PC-9 (cell line): ENCODE measurements at regions not wholly inside any gene's neighbourhood (a gene's known extent, or its start where the extent isn't known, plus 50 kb on each side); places are given as distances from the start of the nearest gene placed in this dataset.

Experiments used
- BruUV-seq: library from RNA; stranded (reverse); fragments of 400-500 nt; replicated peaks from 2 replicates; lab custom pipeline; 2021; lab: Mats Ljungman, UMichigan
- CTCF ChIA-PET: fragments of 300-600 bp; sonication (Branson Sonifier 250); formaldehyde crosslinking; loops from one replicate; lab custom pipeline; 2022; ENCODE audit warnings: antibody characterized with exemption; lab: Charles Lee
- POLR2A ChIA-PET: fragments of 300-600 bp; sonication (Branson Sonifier 250); formaldehyde crosslinking; loops from one replicate; lab custom pipeline; 2022; ENCODE audit warnings: antibody characterized with exemption; ENCODE audit not compliant: unreplicated experiment; lab: Charles Lee
- DNase-seq, 2 experiments: peaks; one replicate each; pipeline versions ENCODE4 v3.0.0 to v3.0.0-alpha.2; 2015 to 2022; ENCODE audit warnings: mixed read lengths in 1 of 2
- H2AFZ ChIP-seq: fragments of 200-600 bp; sonication (generic); 2 replicates; pipeline ENCODE4 v1.8.1; 2017; ENCODE audit warnings: antibody characterized with exemption
- H3F3A ChIP-seq: fragments of 200-600 bp; sonication (generic); 2 replicates; pipeline ENCODE4 v1.8.1; 2017; ENCODE audit warnings: antibody characterized with exemption, mild to moderate bottlenecking, low read depth; ENCODE audit not compliant: insufficient read depth
- H3K27ac ChIP-seq: fragments of 200-600 bp; sonication (generic); 2 replicates; pipeline ENCODE4 v1.6.1; 2016; ENCODE audit warnings: mixed run types
- H3K27me3 ChIP-seq: fragments of 200-600 bp; sonication (generic); 2 replicates; pipeline ENCODE4 v1.6.1; 2016; ENCODE audit warnings: low read depth, mixed run types; ENCODE audit not compliant: insufficient read depth
- H3K36me3 ChIP-seq: fragments of 200-600 bp; sonication (generic); 2 replicates; pipeline ENCODE4 v1.6.1; 2016; ENCODE audit warnings: low read depth, mixed run types
- H3K4me1 ChIP-seq: fragments of 200-600 bp; sonication (generic); replicated peaks from 2 replicates; pipeline ENCODE4 v1.6.1; 2016; ENCODE audit warnings: mixed run types; ENCODE audit not compliant: insufficient read depth
- H3K4me2 ChIP-seq: fragments of 200-600 bp; sonication (generic); 2 replicates; pipeline ENCODE4 v1.6.1; 2017; ENCODE audit warnings: mixed run types
- H3K4me3 ChIP-seq: fragments of 200-600 bp; sonication (generic); 2 replicates; pipeline ENCODE4 v1.6.1; 2016; ENCODE audit warnings: mixed run types
- H3K79me2 ChIP-seq: fragments of 200-600 bp; sonication (generic); 2 replicates; pipeline ENCODE4 v1.6.1; 2017; ENCODE audit warnings: low read depth, mixed run types
- H3K9me2 ChIP-seq: fragments of 200-600 bp; sonication (generic); 2 replicates; pipeline ENCODE4 v1.8.1; 2017; ENCODE audit warnings: mild to moderate bottlenecking; ENCODE audit not compliant: insufficient read depth
- H3K9me3 ChIP-seq: fragments of 200-600 bp; sonication (generic); 2 replicates; pipeline ENCODE4 v1.8.1; 2016; ENCODE audit warnings: low read depth; ENCODE audit not compliant: insufficient read depth
- H4K20me1 ChIP-seq: fragments of 200-600 bp; sonication (generic); 2 replicates; pipeline ENCODE4 v1.8.1; 2017; ENCODE audit not compliant: insufficient read depth
- CTCF ChIP-seq: fragments of 200-600 bp; sonication (generic); conservative IDR thresholded peaks from 2 replicates; pipeline ENCODE4 v1.6.1; 2017; ENCODE audit warnings: mixed run types, antibody characterized with exemption, mild to moderate bottlenecking, moderate library complexity
- EZH2 ChIP-seq: fragments of 200-600 bp; sonication (generic); IDR thresholded peaks from 2 replicates; pipeline ENCODE4 v1.8.0; 2017; ENCODE audit warnings: antibody characterized with exemption, low read depth
- intact Hi-C: fragments of 100-400 bp; cut with micrococcal nuclease; formaldehyde crosslinking; loops from one replicate; pipeline ENCODE4 v1.10.0; 2022; ENCODE audit not compliant: unreplicated experiment

GRCh38 chr15:95442107-95442719 is 888.3 kb upstream of the NR2F2 start:
- CTCF ChIA-PET: no interaction called here

GRCh38 chr15:95444860-95445259 is 885.6 kb upstream of the NR2F2 start:
- no peaks in the 10 kb centered on the region for H3K36me3 ChIP-seq
- H3K4me3 ChIP-seq: no peak overlapping the region
- no peaks in the 10 kb centered on the region for H3K9me3 ChIP-seq
- BruUV-seq: no TSS peak
- no peak overlapping the region for H3K27ac ChIP-seq
- no peak overlapping the region for H3K4me2 ChIP-seq
- no peaks in the 10 kb centered on the region for H3K9me2 ChIP-seq
- no peaks in the 10 kb centered on the region for H3K4me1 ChIP-seq
- H3F3A ChIP-seq: no peaks in the 10 kb centered on the region
- H2AFZ ChIP-seq: no peak overlapping the region
- ChIA-PET POLR2A (no interaction called here), CTCF (no interaction called here)
- no peak for DNase-seq
- H3K27me3 ChIP-seq: no peaks in the 10 kb centered on the region
- TF ChIP-seq CTCF (no peak), EZH2 (no peak)
- H3K79me2 ChIP-seq: no peaks in the 10 kb centered on the region
- H4K20me1 ChIP-seq: no peaks in the 10 kb centered on the region
- intact Hi-C loops: no loop called here

More at GRCh38 chr15:95442107-95442719, 888.3 kb upstream of the NR2F2 start:
- Histone ChIP-seq H3F3A (no peaks in the 10 kb centered on the region), H2AFZ (no peak overlapping the region), H3K27ac (no peak overlapping the region), H3K9me3 (no peaks in the 10 kb centered on the region), H3K9me2 (no peaks in the 10 kb centered on the region), H3K79me2 (no peaks in the 10 kb centered on the region), H3K4me3 (no peak overlapping the region), H3K27me3 (no peaks in the 10 kb centered on the region), H3K36me3 (no peaks in the 10 kb centered on the region), H4K20me1 (no peaks in the 10 kb centered on the region), H3K4me2 (no peak overlapping the region), H3K4me1 (no peaks in the 10 kb centered on the region)
- BruUV-seq: no TSS peak
- POLR2A ChIA-PET: no interaction called here
- TF ChIP-seq CTCF (no peak), EZH2 (no peak)
- no peak for DNase-seq
- intact Hi-C loops: no loop called here

GRCh38 chr15:95446854-95447253 is 883.6 kb upstream of the NR2F2 start:
- Histone ChIP-seq H3K4me2 (no peak overlapping the region), H3K79me2 (no peaks in the 10 kb centered on the region), H3K4me1 (no peaks in the 10 kb centered on the region), H3K27me3 (no peaks in the 10 kb centered on the region), H3F3A (no peaks in the 10 kb centered on the region), H3K9me2 (no peaks in the 10 kb centered on the region), H3K36me3 (no peaks in the 10 kb centered on the region), H3K9me3 (no peaks in the 10 kb centered on the region; the same call in 1 of the 2 replicates), H2AFZ (no peak overlapping the region), H4K20me1 (no peaks in the 10 kb centered on the region), H3K4me3 (no peak overlapping the region), H3K27ac (no peak overlapping the region)
- CTCF ChIA-PET: no interaction called here
- no peak for DNase-seq
- TF ChIP-seq CTCF (no peak), EZH2 (no peak)
- intact Hi-C loops: no loop called here
- POLR2A ChIA-PET: no interaction called here
- BruUV-seq: no TSS peak
